GM18499 (cell line): ENCODE measurements at regions not wholly inside any gene's neighbourhood (a gene's known extent, or its start where the extent isn't known, plus 50 kb on each side); places are given as distances from the start of the nearest gene placed in this dataset.

Source experiments
- ATAC-seq: cut with Tn5 transposase; IDR thresholded peaks from one replicate; pipeline ENCODE4 v1.9.1; 2021; ENCODE audit warnings: moderate number of reproducible peaks; ENCODE audit not compliant: insufficient read depth, unreplicated experiment

GRCh38 chr18:27599202-27599829 lies 414.2 kb upstream of the CHST9 start:
- peak; percentile 55 for ATAC-seq

- no peak for ATAC-seq
These were observed 410.2 kb upstream of the CHST9 start for GRCh38 chr18:27595113-27595838.

DNA sequence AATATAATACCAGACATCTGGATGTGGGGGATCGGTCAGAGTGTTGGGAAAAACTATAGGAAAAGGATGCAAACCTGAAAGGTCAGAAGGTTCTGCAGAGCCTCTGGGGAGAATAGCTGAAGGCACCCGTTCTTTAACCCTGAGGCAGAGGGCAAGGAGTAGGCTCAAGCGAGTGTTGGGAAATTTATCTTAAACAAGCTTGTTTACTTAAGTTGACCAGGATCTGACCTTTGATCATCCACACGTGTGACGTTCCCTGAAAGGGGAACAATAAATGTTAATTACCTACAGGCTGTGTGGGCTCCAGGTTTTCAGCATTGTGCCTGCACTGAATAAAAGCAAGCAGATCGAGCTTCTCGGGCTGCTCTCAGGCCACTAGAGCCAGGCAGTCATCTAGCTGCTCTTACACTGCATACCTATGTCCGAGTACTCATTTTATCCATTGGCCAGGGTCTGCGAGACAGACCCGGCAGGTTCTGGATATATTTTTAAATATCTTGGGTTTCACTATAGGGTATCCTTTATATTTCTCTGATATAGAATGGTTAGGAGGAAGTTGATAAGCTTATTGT lies 400.6 kb upstream of the CHST9 start:
- no peak for ATAC-seq

DNA sequence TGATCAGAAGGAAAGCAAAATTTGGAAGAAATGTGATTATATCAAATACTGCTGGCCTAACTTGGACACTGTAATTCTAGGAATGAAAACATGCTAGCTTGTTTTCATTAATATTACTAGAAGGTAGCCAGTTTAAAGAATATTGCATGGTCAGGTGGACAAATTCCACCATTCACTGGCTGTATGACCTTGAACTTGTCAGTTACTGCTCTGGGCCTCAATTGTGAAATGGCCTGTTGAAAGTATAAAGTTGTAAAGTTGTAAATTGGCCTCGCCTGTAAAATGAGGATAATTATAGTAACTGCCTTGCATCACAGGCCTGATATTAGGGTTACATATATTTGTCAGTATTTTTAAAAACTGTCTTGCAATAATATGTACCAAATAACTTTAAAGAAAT lies 398.4 kb upstream of the CHST9 start:
- ATAC-seq: no peak

GRCh38 chr18:27582760-27583412 lies 397.8 kb upstream of the CHST9 start:
- ATAC-seq: no peak

GRCh38 chr18:27581296-27581904 lies 396.3 kb upstream of the CHST9 start:
- no peak for ATAC-seq

DNA sequence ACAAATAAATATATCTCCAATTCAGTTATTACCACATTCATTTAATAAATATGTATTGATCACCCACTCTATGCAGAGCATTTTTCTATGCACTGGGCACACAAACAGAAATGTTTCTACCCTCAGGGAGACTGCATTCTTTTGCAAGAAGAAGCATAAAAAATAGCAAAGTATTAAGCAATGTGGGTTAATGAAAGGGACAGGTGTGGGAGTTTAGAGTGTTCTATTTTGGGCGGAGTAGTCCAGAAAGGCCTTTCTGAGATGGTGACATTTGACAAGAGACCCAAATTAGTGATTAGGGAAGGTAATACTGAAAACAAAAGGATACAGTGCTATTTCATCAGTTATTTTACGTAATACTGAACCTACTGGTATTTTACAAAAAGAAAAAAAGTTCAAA lies 394.3 kb upstream of the CHST9 start:
- ATAC-seq: no peak

- ATAC-seq: no peak
These were observed 392.6 kb upstream of the CHST9 start for GRCh38 chr18:27577752-27578151.

DNA sequence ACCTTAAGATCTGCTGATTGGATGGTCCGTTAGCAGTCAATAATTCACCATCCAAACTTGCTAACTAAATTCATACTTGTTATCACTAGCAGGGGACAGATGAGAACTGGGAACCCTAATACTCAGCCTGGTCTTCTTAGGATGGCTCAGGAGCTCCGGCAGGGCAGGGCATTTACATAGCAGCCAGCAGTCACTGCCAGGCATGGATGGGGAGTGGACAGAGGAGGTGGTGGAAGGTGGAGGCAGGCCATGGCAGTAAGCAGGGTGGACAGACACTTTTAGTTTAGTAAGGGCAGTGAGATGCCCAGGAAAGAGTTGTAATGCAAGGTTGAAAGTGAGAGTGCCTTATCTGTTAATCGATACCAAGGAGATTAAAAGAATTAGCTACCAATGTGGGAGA lies 392.2 kb upstream of the CHST9 start:
- no peak for ATAC-seq

- ATAC-seq: no peak
These were observed 382.3 kb upstream of the CHST9 start for GRCh38 chr18:27567434-27567833.

DNA sequence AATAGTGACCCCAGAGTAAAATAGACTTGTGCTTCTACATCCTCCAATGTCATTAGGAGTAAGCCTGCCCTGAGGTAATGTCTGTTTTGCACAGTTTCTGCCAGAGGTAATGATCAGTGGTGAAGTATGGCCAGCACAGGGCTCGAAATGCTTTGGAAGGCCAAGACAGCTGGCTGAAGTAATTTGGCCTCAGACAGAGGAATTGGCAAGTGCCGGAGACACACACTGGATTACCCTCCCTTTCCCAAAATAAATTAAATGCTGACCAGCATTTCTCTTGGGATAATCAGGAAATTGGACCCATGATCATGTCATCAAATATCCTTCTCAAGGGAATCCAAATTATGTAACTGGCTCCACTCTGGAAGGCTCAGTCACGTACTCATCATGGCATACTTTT lies 379.0 kb upstream of the CHST9 start:
- ATAC-seq: no peak

DNA sequence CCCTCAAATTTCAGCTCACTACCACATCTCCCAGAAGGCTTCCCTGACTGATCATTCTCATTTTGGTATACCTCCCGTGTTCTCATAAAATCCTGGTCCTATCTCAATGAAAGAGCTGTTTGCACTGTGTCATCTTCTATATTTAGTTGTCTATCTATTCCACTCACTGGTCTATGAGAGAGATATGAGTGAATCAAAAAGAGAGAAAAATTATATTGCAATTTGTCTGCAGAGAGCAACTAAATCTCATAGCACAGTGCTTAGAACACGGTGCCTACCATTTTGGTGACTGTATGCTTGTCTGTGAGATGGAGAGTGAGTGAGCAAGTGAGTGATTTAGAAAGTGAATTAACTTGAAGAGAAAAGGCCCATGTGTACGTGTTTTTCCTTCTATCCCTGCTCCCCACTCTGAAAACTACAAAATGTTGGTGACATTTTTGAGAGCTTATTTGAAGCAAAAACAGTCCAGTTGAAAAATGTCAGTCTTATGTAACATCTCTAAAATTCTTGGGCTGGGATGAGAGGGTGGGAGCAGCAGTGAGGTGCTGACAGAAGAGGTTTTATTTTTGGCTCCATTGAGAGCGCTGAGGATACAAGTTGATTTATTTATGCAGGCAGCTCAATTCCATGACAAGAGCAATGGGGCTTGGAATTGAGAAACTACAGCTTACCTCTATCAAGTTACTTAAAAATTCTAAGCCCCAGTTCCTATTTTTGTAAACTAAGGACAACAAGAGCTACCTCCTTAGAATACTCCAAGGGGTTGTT lies 373.5 kb upstream of the CHST9 start:
- no peak for ATAC-seq

DNA sequence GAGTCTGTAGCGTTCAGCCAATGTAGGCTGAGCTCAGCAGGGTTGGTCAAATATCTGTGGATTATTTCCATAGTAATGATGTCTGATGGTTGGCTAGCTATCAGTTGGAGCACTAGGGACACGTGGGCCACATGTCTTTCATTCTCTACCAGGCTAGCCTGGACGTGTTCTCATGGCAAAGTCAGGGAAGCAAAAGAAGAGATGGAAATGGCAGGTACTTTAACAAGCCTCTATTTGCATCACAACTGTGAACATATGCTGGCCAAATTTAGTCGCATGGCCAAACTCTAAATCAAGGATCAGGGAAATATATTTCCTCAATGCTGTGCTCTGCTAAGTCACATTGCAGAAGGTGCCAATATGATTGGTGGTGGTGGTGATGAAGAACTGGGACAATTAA lies 371.6 kb upstream of the CHST9 start:
- no peak for ATAC-seq

DNA sequence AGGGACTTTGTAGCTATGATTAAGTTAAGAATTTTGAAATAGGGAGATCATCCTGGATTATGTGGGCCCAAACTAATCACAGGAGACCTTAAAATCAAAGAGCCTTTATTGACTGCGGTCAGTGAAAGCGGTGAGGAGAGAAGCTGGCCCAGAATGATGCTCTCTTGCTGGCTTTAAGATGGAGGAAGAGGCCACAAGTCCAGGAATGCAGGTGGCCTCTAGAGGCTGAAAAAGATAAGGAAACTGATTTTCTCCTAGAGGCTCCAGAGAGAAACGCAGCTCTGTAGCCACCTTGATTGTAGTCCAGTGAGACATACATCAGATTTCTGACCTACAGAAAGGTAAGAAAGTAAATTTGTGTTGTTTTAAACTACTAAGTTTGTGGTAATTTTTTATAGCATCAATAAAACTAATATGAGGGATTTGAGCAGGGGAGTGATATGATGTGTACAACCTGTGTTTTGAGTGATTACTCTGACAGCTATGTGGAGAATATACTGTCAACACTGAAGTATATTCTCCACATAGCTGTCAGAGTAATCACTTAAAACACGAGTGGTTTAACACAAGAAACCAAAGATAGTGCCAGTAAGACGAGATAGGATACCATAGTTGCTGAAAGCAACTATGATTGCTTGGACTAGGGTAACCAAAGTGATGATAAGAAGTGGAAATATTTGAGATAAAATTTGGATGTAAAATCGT lies 364.4 kb upstream of the CHST9 start:
- no peak for ATAC-seq

DNA sequence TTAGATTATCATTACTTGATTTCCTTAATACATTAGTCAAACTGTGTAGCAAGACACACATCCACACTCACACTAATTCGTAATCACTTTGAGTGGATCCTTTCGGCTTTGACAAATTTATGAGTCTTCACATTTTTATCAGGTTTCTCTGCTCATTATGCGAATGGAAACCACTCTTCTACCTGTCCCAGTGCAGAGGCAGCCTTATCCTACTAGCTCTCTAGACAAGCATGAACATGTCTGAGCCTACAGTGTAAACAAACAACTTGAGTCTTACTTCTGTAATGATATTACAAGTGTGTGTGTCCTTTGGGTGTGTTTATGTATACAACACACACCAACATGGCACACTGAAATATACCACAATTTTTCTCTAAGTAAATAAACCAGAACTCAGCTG lies 361.9 kb upstream of the CHST9 start:
- ATAC-seq: no peak

DNA sequence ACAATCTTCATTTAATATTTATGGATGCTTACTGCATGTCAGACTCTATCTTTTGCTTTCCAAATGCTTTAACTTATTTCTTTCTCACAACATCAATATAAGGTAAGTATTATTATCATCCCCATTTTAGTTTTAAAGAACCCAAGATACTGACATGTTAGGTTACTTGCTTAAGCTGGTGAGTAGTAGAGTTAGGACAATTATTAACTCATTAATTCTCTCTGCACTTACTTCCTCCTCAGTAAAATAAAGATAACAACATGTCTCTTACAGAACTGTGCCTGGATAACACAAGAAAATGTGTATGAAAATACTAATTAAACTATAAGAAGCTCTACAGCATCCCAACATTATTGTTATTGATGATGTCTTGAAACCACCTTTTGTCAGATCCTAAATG lies 359.1 kb upstream of the CHST9 start:
- no peak for ATAC-seq

DNA sequence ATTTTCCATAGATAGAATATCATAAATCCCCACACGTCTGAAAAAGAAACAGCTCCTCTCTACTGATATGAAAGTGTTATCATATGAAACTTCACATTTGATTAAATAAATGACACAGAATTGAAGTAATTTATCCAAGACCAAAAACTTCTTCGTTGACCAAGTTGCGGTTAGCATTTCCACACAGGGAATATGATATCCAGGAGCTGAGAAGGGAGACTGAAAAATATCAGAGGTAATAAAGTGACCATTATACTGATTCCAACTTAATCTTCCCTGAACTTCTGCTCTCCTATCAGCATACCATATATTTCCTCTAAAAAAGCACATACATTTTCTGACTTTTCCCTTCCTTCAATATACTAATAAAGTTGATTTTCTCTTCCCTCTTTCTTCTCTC lies 356.2 kb upstream of the CHST9 start:
- ATAC-seq: no peak

DNA sequence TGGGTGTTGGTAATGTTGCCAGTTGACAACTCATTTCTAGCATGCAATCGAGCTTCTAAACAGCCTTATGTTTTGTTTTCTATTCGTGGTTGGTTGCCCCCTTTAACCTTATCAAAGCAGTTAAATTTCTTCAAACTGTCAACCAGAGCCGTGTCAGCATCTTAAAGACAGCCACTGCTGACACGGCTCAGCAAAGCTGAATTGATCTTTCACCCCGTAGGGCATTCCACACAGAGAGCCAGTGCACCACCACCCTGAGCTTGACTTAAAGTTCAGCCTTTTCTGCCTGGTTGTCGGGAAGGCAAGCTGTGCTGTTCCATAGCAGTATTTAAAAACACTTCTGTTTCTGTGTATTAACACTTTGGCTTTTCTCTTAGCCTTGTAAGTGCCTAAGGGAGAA lies 355.0 kb upstream of the CHST9 start:
- ATAC-seq: no peak

DNA sequence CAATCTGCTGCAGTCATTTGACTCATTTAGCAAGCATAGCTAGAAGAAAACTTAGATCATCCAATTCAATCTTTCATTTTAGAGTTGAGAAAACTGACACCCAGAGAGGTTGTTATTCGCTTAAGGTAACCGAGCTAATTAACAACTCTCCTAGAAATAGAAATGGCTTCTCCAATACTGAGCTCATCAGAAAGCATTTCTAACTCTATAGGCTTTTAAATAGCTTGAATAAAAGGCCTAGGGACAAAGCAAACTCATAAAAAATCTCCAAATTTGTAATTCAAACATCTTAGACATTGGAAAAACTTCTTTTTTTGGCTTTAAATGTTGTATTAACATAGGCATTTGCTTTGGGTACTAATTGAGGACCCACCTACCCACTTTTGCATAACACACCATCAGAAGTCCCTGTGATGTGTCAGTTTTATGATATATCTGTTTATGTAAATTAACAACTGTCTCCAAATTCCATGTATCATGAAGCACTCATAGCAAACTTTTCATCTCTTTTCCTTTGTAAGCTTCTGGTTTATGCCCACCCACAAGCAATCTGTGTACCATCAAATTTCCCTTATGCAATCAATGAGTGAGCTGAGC lies 343.9 kb upstream of the CHST9 start:
- ATAC-seq: no peak
